NOMO-1 treated with dmso at 0.1 percent for 144 hours (cell line): ENCODE measurements at regions not wholly inside any gene's neighbourhood (a gene's known extent, or its start where the extent isn't known, plus 50 kb on each side); places are given as distances from the start of the nearest gene placed in this dataset.
"Not testable (repeated sequence)": the region's sequence is repeated elsewhere in the genome, so short reads cannot be mapped to it uniquely, and the experiment has no call there.

Experiments
- DNase-seq: peaks from one replicate; lab custom pipeline; 2025; ENCODE audit not compliant: unreplicated experiment; lab: John Stamatoyannopoulos, UW

DNA sequence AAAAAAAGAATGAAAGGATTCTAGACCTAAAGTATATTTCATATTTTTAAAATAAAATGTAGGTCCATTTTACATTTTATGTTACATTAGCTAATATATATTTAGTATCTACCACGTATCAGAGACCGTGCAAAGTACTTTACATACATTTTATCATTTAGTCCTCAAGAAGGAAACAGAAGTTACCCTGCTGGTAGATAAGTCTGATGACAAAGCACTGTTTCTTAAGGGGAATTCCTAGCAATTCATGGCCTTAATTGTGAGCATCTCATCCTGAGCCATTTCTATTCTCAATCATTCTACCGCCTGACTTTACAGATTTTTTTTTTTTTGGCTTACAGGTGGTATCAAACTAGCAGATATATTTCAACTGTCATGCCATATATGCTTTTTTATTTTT is 367.7 kb downstream of the PRELID2 start:
- no peak for DNase-seq

DNA sequence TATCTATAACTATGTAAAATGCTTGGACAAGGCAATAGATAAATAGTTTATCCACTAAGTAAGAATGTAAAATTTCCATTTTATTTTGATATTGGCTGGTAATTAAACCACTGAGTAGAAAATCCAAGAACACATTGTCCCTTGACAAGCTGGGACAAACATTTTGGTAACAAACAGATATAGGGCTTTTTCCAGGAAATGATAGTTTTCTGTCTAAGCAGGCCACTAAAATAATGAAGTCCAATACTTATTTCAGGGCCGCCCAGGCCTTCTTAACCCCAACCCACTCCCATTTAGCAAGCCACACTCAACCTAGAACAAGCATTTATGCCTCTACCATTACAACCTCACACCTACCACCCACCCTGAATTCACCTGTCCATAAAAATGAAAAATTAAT is 368.6 kb downstream of the PRELID2 start:
- DNase-seq = no peak

DNA sequence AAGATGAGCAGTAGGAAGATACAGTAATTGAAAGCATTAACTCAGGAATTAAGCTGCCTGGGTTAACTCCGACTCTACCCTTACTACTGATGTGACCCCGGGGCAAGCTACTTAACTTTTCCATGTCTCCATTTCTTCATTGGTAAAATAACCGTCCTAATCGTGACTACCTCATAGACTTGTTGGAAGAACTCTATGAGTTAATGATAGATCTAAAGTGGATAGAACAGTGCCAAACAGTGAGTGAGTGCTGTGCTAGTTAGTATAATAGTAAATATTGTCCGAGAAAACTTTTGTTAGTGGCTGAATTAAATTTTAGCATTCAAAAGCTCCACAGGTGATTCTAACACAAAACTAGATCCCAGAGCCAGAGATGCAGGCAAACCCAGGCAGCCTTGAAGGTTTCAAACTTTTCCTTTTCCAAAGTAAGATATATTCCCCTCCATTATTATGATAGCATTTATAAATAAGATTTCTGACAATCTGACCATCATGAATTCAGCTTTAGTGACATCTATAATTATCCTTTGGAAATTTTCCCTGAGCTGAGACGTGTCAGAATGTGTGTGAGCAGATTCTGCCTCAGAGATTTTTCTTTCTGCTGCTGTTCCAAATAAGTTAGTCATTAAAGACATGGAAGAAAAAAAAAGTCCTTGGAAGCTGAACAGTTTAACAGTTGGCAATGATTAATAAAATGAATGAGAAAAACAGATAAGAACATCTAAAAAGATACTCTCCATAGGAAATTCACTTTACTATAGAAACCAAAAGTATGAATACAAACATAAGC is 369.5 kb downstream of the PRELID2 start:
- DNase-seq = no peak

DNA sequence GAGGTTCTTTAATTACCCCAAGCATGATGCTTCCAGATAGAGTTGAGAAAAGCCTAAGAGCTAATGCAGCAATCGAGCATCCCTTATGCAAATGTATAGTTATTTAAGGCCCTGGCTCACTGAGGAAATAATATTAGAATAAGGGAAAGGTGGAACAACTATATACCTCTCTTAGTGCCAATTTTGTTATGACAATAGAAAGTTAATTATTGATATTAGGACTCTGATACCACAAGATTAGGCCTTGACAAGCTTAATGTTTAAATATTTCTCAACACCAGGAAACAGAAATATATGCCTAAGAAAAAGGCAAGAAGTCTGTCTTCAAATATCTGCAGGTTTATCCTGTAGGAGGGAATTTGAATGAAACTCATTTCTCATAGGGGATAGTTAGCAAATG is 371.0 kb downstream of the PRELID2 start:
- no peak for DNase-seq

DNA sequence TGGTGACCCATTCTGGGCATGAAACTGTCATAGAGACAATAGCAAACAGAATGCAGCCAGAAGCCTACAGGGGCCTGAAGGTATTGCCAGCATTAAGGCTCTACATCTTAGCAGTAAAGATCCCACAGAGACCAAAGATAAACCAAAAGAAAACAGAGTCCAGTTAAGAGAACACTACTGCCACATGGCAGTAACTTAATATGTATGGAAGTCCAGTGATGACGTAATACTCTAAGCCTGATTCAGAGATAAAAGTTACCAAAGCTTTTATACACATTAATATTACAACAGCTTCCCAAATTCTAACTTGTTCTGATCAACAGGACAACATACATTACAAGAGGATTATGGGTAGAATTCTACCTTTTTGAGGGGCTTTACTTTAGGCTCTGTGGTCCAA is 371.5 kb downstream of the PRELID2 start:
- no peak for DNase-seq

DNA sequence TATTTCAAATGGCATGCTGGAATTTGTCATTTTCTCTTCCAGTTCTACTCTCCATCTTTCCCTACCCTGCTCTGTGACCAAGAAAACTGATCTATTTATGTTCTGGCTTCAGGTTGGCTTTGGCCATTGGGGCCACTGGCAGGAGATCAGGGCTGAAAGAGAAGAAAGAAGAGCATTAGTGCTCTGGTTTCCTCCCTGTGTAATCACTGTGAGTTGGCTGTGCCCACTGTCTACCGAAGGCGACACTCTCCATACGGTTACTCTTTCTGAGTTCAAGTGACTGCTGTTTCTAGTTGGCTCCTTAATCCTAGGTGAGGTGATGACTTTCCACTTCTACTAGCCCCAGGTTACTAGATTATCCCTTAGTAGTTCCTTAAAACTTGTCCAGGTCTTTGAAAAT is 372.6 kb downstream of the PRELID2 start:
- no peak for DNase-seq

DNA sequence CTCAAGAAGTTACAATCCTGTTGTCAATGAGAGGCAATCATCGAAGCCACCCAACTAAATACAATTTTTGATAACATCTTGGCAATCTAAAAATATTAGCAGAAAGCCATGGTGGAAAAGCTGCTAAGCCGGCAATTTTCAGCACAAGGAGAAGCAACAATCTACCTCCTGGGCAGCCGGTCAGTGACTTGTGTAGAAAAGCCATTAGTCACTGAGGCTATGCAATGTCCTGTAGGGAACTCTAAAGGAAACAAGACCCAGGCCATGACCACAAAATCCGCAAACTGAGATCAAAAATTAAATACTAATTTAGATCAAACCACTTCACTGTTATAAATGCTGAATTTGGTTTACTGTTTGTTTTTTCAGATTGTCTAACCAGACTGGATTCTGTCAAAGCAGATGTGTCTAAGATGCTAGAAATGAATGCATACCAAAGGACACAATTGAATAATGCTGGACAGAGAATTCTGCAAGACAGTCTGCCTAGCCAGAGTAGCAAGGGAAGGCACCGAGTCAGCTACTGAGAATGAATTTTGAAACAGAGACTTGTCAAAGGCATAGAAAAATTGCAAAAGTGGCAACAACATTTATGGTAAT is 384.8 kb downstream of the PRELID2 start:
- DNase-seq = no peak

DNA sequence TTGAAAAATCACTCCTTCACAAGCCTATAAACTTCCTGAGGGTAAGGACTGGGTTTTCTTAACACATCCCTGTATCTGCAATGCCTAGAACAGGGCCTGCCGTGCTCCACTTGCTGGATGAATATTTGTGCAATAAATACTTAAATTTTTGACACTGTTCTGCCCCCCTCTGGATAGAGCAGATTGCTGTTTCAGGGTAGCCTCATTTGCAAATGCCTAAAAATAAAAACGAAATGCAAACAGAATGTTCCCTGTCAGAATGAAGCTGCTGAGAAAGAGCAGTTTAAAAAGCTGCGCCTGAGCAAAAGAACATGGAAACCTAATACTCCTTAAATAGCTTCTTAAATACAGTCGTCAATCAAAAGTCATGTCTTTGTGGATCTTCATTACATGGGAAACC is 385.3 kb downstream of the PRELID2 start:
- no peak for DNase-seq

DNA sequence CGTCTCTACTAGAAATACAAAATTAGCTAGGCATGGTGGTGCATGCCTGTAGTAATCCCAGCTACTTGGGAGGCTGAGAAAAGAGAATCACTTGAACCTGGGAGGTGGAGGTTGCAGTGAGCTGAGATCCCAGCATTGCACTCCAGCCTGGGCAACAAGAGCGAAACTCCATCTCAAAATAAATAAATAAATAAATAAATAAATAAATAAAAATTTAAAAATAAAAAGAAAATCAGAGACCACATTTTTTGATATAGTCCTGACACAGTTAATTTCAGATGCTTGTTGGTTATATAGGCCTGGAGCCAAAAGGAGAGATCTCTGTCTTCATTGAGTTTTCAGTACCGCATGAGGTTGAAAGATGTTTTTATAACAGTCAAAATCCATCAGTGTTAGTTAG is 388.3 kb downstream of the PRELID2 start:
- DNase-seq = not testable (repeated sequence)

DNA sequence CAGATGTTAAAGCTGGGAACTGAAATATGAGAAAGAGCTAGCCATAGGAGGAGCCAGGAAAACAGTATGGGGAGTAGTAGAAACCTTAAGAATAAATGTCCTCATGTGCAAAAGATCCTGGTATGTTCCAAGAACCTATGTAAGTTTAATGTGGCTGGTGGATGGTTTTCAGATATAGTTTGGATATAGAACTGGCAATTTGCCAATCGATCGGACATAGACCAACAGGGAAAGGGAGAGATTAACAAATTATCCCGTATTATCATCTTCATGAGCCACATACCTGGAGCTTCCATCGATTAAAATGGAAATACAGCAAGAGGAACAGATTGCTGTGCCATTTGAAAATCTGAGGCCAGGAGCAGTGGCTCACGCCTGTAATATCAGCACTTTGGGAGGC is 388.7 kb downstream of the PRELID2 start:
- no peak for DNase-seq

DNA sequence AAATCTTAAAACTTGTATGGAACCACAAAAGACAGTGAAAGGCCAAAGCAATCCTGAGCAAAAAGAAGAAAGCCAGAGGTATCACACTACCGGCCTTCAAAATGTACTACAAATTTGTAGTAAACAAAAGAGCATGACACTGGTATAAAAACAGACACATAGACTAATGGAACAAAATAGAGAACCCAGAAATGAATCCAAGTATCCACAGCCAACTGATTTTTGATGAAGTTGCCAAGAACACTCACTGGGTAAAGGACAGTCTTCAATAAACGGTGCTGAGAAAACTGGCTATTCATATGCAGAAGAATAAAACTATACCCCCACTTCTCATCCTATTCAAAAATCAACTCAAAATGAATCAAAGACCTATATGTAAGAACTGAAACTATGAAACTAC is 390.1 kb downstream of the PRELID2 start:
- no peak for DNase-seq

DNA sequence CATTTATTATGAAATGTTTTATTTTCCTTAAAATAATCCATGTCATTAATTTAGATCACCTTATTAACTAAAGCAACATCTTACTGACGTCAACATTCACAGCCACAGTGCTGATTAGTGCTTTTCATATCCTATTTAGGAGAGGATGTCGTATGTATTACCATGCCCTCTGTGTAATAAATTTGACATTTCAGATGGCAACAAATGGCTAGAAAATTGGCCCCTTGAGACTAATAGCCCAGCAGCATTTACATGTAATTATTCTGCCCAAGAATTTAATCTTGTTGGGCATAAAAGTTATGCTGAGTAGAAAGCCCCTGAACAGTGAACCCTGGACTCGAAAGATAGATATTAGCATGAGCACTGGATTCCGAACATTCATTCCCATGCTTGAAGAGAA is 391.2 kb downstream of the PRELID2 start:
- no peak for DNase-seq

DNA sequence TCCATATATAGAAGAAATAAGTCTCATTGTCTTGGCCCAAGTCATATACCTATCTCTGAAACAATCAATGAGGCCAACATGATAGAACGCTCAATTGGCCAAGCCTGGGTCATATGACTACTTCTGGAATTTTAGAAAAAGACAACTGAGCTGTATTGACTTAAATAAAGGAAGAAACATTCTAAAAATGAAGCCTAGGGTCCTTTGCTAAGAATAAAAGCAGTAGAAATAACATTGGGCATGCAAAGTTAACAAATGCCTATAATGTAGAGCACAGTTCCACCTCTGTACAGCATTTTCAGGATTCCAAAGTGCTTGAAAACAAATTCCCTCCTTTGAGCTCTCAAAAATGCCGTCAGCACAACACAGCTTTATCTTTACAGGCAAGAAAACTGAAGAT is 391.8 kb downstream of the PRELID2 start:
- no peak for DNase-seq

DNA sequence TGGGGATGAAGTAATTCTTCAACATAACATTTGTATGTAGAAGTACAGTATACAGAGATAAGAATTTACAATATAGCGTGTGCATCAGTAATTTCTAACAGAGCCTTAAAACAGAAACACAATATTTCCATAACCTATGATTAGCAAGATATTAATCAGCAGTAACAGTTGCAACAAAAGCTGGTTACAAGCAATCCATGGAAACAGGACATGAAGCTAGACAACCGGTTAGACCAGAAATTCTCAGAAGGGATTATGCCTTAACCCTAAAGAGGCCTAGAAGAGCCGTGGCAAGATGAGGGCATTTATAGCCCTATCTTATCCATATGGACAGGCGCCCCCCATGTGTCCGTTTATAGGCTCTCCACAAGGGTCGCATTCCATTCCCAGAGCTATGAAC is 392.5 kb downstream of the PRELID2 start:
- not testable (repeated sequence) for DNase-seq

DNA sequence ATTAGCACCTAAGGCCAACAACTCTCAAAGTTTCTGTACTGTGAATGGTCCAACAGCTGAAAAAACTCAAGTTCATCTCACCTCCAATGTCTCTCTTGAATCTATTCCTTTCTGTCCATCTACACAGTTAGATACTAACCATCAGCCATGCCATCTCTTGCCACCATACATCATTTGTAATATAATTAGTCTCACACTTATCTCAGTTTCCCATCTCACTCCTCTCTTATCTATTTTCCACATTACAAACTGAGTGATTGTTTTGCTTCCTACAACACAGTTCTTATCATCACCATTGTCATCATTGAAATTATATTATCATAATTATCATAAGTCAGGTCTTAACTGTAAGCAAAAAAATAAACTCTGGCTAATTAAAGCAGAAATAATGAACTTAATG is 393.9 kb downstream of the PRELID2 start:
- DNase-seq = no peak

DNA sequence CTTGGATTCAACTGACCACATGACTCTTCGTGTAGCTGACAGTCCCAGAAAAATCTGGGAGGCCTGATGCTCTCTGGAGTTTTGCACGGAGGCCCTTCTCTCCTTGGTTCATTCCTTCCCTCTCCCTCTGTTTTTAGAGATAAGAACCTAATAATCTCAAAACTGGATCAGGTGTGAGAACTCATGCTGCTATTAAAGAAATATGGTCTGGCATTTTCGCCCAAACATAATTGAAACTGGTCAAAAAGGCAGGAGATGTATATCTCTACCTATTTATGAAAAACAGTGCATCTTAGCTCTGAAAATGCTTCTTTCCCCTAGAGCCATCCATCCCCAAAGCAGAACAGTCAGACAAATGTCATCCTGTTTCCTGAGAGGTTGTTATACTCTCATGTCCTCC is 397.5 kb downstream of the PRELID2 start:
- DNase-seq = no peak

DNA sequence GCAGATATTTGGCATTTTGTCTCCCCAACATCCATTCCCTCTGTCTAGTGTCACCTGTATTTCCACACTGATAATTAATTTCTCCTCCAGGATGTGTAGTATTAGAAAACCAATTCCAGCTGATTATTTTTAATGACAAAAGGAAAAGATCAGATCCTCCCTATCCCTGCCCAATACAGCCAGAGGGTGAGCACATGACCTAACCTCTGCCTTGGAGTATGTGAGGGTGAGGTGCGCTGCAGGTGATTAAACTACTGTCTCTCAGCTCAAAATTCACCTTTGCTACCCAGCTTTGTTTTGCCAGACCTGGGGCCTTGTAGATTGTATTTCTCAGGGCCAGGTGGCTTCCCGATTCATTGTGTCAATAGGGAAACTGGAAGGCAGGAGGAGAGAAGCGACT is 402.1 kb downstream of the PRELID2 start:
- no peak for DNase-seq

DNA sequence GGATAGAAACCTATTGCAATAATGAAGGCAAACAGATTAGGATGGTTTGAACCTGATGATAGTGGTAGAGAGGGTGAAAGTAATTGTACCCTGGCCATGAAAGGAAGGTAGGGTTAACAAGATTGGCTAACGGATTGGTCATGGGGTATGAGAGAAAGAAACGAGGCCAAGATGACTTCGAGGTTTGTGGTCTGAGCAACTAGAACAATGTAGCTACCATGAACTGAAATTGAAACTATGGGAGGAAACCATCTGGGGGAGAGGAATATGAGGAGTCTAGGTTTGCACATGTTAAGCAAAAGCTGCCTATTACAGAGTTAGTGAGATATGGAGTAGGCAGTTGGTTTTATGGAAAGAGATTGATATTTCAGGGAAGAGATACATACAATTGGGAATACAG is 406.0 kb downstream of the PRELID2 start:
- DNase-seq = no peak

DNA sequence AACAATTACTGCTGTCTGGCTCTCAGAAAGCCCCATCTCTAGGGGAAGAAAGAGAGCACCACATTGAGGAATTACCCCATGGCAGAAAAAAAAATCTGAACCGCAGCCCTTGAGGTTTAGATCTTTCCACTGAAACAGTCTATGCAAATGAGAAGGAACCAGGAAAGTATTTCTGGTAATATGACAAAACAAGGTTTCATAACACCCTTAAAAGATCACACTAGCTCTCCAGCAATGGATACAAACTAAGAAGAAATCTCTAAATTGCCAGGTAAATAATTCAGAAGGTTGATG is 427.1 kb downstream of the PRELID2 start:
- no peak for DNase-seq

DNA sequence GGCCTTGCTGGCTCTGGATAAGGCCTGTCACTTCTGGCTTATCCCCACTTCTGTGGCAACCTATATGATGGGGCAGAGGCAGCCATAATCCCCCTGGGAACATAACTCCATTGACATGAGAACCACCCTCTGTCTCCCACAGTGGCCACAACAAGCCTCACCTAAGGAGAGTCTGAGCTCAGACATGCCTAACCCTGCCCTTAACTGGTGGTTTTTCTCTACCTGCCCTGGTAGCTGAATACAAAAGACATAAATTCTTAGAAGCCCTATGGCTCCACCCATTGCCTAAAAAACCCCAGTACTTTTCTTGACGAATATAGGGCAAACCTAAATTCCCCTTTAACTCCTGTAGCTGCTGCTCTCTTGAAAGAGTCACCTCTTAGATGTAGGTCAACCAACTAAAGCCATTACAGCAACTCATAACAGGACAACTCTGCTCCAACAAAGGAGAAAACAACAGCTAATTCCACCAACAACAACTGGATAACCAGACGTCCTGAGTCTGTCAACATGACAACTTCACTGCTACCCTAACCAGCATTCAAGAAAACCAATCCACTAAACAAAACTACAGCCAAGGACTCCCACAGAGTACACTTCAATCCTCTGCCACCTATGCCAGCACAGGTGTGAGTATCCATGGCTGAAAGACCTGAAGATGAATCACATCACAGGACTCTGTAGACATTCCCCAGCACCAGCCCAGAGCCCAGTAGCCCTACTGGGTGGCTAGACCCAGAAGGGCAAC is 427.7 kb downstream of the PRELID2 start:
- no peak for DNase-seq

DNA sequence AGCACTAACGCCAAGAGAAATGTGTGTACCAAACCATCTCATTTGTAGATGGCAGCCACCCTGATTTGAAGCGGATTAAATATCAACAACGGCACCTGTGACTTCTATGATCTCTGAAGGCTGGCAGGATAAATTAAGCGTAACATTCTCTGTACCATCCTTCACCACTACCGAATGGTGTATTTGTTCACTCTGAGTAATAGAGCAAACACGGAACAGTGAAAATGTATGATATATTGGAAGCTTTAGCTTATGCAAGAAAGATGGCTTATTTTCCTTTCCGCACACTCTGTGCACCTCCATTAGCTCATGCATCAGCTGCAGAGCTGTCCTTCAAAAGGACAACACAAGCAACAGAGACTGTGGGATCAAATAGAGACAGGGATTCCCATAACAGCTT is 431.1 kb downstream of the PRELID2 start:
- no peak for DNase-seq

DNA sequence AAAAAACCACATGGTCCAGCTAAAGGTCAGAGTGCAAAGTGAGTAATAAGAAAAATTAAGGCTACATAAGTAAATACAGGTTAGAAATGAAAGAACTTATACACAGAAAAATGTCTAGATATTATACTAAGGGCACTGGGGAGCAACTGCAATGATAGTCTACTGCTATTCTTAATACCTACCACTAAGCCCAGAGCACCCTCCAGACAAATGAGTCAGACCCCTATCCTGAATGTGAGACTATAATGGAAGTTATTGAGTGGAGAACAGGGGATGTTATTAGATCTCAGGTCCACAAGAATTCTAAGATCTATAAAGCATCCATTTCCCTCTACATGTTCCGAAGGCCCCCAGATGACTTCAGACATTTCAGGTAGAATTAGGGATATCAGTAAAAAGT is 438.3 kb downstream of the PRELID2 start:
- DNase-seq = no peak
